ENCODE measurements at regions not wholly inside any gene's neighbourhood (a gene's known extent, or its start where the extent isn't known, plus 50 kb on each side); places are given as distances from the start of the nearest gene placed in this dataset.

DNA sequence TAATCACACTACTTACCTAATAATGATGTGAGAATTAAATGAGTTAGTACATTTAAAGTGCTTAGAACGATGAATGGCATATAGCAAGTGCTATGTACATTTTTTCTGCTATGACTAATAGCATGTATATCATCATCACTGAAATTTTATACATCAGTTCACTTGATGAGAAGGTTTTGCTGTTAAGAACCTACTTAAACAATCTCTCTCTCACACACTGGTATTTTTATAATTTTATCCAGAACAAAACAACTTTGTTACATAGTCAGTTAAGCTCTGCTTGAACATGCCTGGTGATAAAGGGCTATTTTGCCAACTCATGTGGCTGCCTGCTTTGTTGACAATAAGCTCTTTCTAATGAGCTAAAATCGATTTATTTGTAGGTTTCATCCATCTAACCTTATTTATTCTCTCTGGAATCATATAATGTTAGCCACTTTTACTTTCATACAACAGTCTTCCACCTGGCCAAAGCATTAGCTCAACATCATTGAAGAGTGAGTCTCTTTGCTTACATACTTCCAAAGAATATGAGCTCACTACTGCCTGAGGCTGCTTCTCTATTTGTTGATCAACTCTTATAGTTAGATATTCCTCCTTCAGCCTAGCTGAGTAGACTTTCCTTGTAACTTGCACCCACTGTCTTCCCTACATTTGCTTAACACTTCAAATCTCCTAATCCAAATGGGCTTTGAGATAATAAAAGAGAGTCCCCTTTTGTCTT lies 372.7 kb upstream of the BOD1L1 start:
- TF ChIP-seq GATA3 (IDR thresholded peaks at IDR 0.05; ENCODE audit: low read depth, low read length) (no peak), GATA2 (IDR thresholded peaks at IDR 0.05; ENCODE audit: low read depth, low read length) (no peak)

GRCh38 chr4:14008494-14008893 lies 381.0 kb upstream of the BOD1L1 start:
- TF ChIP-seq GATA3 (IDR thresholded peaks at IDR 0.05; ENCODE audit: low read depth, low read length): no peak
- TF ChIP-seq GATA2 (IDR thresholded peaks at IDR 0.05; ENCODE audit: low read depth, low read length): no peak

GRCh38 chr4:14018191-14018853 lies 390.8 kb upstream of the BOD1L1 start:
- no peak for TF ChIP-seq GATA3 (IDR thresholded peaks at IDR 0.05; ENCODE audit: low read depth, low read length)
- TF ChIP-seq GATA2 (IDR thresholded peaks at IDR 0.05; ENCODE audit: low read depth, low read length): no peak

- TF ChIP-seq GATA3 (IDR thresholded peaks at IDR 0.05; ENCODE audit: low read depth, low read length) (no peak), GATA2 (IDR thresholded peaks at IDR 0.05; ENCODE audit: low read depth, low read length) (no peak)
These were observed 394.9 kb upstream of the BOD1L1 start for GRCh38 chr4:14022456-14022855.

DNA sequence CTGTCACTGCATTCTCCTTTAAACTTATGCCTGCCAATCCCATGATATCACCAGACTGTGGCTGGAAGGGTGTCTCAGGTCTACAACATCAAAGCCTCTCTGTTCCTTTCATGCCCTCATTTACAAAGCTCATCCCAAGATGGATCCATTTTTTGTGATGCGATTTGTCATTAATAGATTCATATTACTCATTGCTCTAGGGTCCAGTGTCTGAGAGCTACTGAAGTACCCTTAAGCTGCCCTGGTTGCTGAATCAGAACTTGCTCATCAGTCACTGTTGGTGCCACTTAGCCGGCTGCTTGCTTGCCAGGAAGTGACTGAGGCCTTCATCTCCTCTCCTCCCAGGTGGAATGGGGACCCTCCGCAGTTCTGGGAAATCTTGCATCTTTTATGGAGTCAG lies 395.5 kb upstream of the BOD1L1 start:
- TF ChIP-seq GATA3 (IDR thresholded peaks at IDR 0.05; ENCODE audit: low read depth, low read length) (no peak), GATA2 (IDR thresholded peaks at IDR 0.05; ENCODE audit: low read depth, low read length) (no peak)

DNA sequence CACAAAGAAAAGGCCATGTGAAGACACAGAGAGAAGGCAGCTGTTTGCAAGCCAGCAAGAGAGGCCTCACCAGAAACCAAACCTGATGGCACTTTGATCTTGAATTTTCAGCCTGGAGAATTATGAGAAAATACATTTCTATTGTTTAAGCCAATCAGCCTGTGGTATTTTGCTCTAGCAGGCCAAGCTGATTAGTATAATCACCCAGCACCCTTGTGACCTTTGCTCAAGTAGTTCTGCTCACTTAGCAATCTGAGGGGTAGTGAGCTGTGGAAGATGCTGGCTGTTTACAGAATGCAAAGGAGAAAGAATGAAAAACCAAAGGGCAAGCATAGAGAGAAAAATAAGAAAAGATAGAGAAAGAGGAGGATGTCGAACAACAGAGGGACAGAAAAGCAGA lies 396.4 kb upstream of the BOD1L1 start:
- TF ChIP-seq GATA3 (IDR thresholded peaks at IDR 0.05; ENCODE audit: low read depth, low read length) (no peak), GATA2 (IDR thresholded peaks at IDR 0.05; ENCODE audit: low read depth, low read length) (no peak)

DNA sequence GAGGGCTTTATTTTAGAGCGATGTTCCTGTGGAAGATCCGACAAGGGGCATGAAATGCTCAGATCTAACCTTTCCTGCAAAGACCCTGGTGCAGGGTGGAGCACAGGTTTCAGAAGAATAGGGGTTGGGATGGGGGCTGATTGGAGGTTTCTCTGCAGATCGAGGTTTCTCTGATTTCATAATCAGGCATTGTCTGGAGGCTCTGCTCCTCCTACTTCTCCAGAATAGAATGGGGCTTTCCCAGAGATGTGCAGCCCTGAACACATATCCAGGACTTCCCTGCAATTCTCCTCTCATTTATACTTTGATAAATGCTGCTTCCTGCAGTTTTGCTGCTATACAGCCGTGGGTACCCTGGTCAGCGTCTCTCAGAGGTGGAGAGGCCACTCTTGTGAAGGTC lies 397.6 kb upstream of the BOD1L1 start:
- no peak for TF ChIP-seq GATA3 (IDR thresholded peaks at IDR 0.05; ENCODE audit: low read depth, low read length)
- no peak for TF ChIP-seq GATA2 (IDR thresholded peaks at IDR 0.05; ENCODE audit: low read depth, low read length)

DNA sequence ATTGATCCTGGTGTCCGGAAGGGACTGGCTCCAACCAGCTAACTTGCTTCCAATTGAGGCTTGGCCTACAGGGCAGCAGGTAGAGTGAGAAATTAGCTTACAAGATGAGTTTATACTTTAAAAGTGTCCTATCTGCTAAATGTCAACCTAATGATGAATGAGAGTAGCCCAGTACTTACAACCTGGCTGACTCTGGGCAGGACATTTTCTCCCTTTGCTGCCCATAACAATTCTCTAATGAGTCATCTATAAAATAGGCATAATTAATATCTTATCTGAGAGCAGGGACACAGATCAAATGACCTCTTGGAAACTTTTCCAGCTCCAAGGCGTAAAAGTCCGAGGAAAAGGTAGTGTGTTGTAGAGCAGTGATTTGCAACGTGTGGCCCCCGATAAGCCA lies 398.4 kb upstream of the BOD1L1 start:
- TF ChIP-seq GATA2 (IDR thresholded peaks at IDR 0.05; ENCODE audit: low read depth, low read length) (no peak), GATA3 (IDR thresholded peaks at IDR 0.05; ENCODE audit: low read depth, low read length) (no peak)

- no peak for TF ChIP-seq GATA3 (IDR thresholded peaks at IDR 0.05; ENCODE audit: low read depth, low read length)
- no peak for TF ChIP-seq GATA2 (IDR thresholded peaks at IDR 0.05; ENCODE audit: low read depth, low read length)
These were observed 401.3 kb upstream of the BOD1L1 start for GRCh38 chr4:14028862-14029261.

DNA sequence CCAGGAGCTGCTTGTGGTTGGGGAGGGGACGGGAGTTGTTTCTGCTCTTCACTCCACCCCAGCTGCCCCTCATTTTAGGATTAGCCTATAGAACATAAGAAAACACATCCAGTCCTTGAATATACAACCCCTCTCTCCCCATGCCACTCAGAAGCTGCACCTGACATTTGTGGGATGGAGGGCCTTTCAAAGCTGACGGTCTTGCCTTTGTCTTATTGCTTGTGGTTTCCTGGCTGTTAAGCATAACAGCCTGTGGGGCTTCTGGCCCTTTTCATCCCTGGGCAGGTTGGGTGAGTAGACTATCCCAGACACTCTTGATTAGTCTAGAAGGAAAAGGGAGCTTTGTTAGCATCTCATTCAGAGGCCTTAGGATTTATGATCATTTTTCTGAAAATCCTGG lies 407.6 kb upstream of the BOD1L1 start:
- no peak for TF ChIP-seq GATA3 (IDR thresholded peaks at IDR 0.05; ENCODE audit: low read depth, low read length)
- no peak for TF ChIP-seq GATA2 (IDR thresholded peaks at IDR 0.05; ENCODE audit: low read depth, low read length)

DNA sequence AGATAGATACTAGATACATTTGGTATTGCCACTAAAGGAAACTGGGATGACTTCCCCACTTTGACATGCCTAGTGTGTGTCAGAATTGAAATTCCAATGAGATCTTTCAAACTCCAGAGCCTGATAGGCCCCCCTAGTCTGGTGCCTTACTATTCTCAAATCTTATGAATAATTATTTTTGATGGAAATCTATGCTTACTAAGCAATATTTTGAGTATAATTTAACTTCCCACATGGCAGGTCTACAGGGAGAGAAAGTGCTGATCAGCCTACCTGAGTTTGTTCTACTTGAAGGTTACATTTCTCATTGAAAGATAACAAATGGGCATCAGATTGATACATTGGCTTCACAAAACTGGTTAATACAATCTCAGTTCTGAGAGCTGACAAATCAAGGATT lies 415.7 kb upstream of the BOD1L1 start:
- no peak for TF ChIP-seq GATA3 (IDR thresholded peaks at IDR 0.05; ENCODE audit: low read depth, low read length)
- no peak for TF ChIP-seq GATA2 (IDR thresholded peaks at IDR 0.05; ENCODE audit: low read depth, low read length)

DNA sequence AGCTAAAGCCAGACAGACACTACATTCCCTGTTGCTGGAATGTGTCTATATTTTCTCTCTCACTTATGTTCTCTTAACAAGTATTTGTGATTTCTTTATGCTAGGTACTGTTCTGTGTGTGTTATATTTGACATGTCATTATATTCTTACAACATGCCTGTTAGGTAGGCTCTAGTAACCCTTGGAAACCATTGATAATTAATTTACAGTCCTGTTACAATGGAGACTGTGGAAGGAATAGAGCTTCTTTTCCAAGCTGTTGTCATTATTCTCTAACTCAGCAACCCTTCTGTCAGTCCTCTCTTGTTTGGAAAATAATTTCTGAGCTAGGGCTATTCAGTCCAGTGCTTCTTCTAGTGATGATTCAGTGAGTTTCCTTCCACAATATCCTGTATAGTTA lies 419.1 kb upstream of the BOD1L1 start:
- TF ChIP-seq GATA3 (IDR thresholded peaks at IDR 0.05; ENCODE audit: low read depth, low read length) (no peak), GATA2 (IDR thresholded peaks at IDR 0.05; ENCODE audit: low read depth, low read length) (no peak)

- TF ChIP-seq GATA2 (IDR thresholded peaks at IDR 0.05; ENCODE audit: low read depth, low read length) (no peak), GATA3 (IDR thresholded peaks at IDR 0.05; ENCODE audit: low read depth, low read length) (no peak)
These were observed 420.3 kb upstream of the BOD1L1 start for GRCh38 chr4:14047840-14048239.

- TF ChIP-seq GATA3 (IDR thresholded peaks at IDR 0.05; ENCODE audit: low read depth, low read length) (no peak), GATA2 (IDR thresholded peaks at IDR 0.05; ENCODE audit: low read depth, low read length) (no peak)
These were observed 422.4 kb upstream of the BOD1L1 start for GRCh38 chr4:14049946-14050345.

DNA sequence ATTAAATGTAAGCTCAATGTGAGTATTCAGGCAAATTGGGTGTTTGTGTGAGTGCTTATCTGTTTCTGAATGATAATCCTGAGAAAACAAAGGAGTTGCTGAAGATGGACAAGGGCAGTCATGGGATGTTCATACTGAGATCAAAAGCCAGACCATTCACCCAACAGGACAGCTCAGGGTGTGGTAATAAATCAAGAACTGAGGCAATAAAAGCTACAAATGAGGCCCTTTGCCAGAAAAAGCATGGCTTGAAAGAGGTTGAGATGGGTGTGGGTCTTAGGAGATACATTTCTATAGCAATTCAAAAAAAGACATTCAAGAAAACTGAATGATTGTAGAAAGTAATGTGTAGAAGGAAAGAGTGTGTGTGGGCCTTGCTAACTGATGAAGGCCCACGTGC lies 425.8 kb upstream of the BOD1L1 start:
- TF ChIP-seq GATA3 (IDR thresholded peaks at IDR 0.05; ENCODE audit: low read depth, low read length) (no peak), GATA2 (IDR thresholded peaks at IDR 0.05; ENCODE audit: low read depth, low read length) (no peak)

Data from SH-SY5Y (cell line).